ENCODE measurements at regions not wholly inside any gene's neighbourhood (a gene's known extent, or its start where the extent isn't known, plus 50 kb on each side); places are given as distances from the start of the nearest gene placed in this dataset.

- no peak for TF ChIP-seq CTCF (IDR thresholded peaks at IDR 0.05)
- TF ChIP-seq POLR2A (IDR thresholded peaks at IDR 0.05) = no peak
- TF ChIP-seq POLR2AphosphoS5 (IDR thresholded peaks at IDR 0.05) = no peak
Measured at GRCh38 chr7:120060875-120061274, 212.1 kb upstream of the KCND2 start.

Data from breast epithelium (tissue), 3 donors.